Lung (tissue), 11 donors: ENCODE measurements at regions not wholly inside any gene's neighbourhood (a gene's known extent, or its start where the extent isn't known, plus 50 kb on each side); places are given as distances from the start of the nearest gene placed in this dataset.

ENCODE experiments used
- ATAC-seq: fragments of 200-7000 bp; cut with Tn5 transposase; one replicate; pipeline ENCODE4 v1.9.1; 2020; ENCODE audit warnings: moderate number of reproducible peaks; ENCODE audit not compliant: insufficient read depth, low FRiP score
- DNase-seq, 3 donors: peaks; one replicate each; pipeline ENCODE4 v3.0.0-alpha.2; 2013 to 2017
- H3K27ac ChIP-seq, 2 donors: one replicate each; pipeline ENCODE4 v1.5.1; 2013; ENCODE audit warnings: mild to moderate bottlenecking in 2 of 2, moderate library complexity in 2 of 2, control low read depth in 1 of 2, inconsistent platforms in 1 of 2, low read depth in 1 of 2, low read length in 1 of 2
- H3K27me3 ChIP-seq, 3 donors: one replicate each; pipeline ENCODE4 v1.5.1; 2013; ENCODE audit warnings: low read length in 2 of 3; ENCODE audit not compliant: control insufficient read depth in 3 of 3, insufficient read depth in 3 of 3
- H3K36me3 ChIP-seq, 4 donors: one replicate each; pipeline ENCODE4 v1.5.1; 2013; ENCODE audit warnings: low read length in 4 of 4, mild to moderate bottlenecking in 1 of 4, moderate library complexity in 1 of 4; ENCODE audit not compliant: control insufficient read depth in 4 of 4, insufficient read depth in 4 of 4
- H3K4me1 ChIP-seq, 5 donors: one replicate each; pipeline ENCODE4 v1.5.1; 2013; ENCODE audit warnings: low read length in 5 of 5, mild to moderate bottlenecking in 2 of 5, moderate library complexity in 1 of 5; ENCODE audit not compliant: control insufficient read depth in 5 of 5, insufficient read depth in 5 of 5
- H3K4me3 ChIP-seq: one replicate; pipeline ENCODE4 v1.5.1; 2013; ENCODE audit warnings: mild to moderate bottlenecking, control low read depth, moderate library complexity
- H3K9ac ChIP-seq, 2 donors: one replicate each; pipeline ENCODE4 v1.5.1; 2013; ENCODE audit warnings: low read length in 2 of 2, control low read depth in 1 of 2; ENCODE audit not compliant: insufficient read depth in 1 of 2
- H3K9me3 ChIP-seq, 4 donors: one replicate each; pipeline ENCODE4 v1.5.1; 2013; ENCODE audit warnings: low read length in 3 of 4, mild to moderate bottlenecking in 1 of 4, moderate library complexity in 1 of 4; ENCODE audit not compliant: control insufficient read depth in 4 of 4, insufficient read depth in 3 of 4
- CTCF ChIP-seq: IDR thresholded peaks from 2 replicates; pipeline ENCODE4 v1.5.1; 2012; ENCODE audit warnings: mild to moderate bottlenecking; ENCODE audit errors: control extremely low read depth, extremely low read depth
- whole genome bisulfite sequencing, 2 donors: extraction: QIAGEN DNeasy Blood & Tissue Kit; methylation state at CpG; one replicate each; pipeline ENCODE4 v1.1.7; 2013; 5-methylcytosine and 5-hydroxymethylcytosine counted together
- donor health status: control.
- donor health status: control.
- donor health status: Bipolar disorder and iron deficiency.
- donor health status: healthy.
- donor health status: DM: yes; HTN: yes; CAD: no.

GRCh38 chr6:168928012-168928411, 325.6 kb downstream of the THBS2 start:
- Histone ChIP-seq H3K9me3 (peaks cover 0 to 12% (median 0%) of the 10 kb centered on the region in 4 donors), H3K4me1 (no peaks in the 10 kb centered on the region), H3K27me3 (peaks cover 0 to 4% (median 0%) of the 10 kb centered on the region in 3 donors), H3K4me3 (no peak overlapping the region), H3K27ac (no peak overlapping the region), H3K9ac (no peak overlapping the region), H3K36me3 (no peaks in the 10 kb centered on the region)
- DNase-seq: no peak
- 89 to 90% methylated on average over 10 of the region's 10 CpGs for whole genome bisulfite sequencing, 2 donors
- no peak for ATAC-seq
- no peak for TF ChIP-seq CTCF

DNA sequence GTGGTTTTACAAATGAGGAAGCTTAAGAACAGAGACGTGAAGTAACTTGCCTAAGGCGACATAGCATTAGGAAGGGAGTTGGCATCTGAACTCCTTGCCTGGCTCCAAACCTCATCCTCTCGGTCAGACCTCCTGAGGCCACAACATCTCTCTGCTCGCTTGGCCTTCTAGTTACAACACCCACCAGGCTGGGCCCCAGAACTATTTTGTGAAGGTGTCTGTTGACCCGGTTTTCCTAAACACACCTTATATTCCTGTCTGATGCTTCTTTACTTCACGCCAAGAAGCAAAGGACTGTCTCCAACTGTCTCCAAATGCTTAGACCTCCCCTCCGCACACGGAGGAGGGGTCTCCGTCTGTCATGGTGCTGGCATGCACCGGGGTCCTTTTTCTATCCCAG, 326.6 kb downstream of the THBS2 start:
- no peak overlapping the region for H3K4me3 ChIP-seq
- H3K27me3 ChIP-seq: peaks cover 0 to 4% (median 0%) of the 10 kb centered on the region in 3 donors
- no peaks in the 10 kb centered on the region for H3K36me3 ChIP-seq
- H3K9me3 ChIP-seq: peaks cover 0 to 8% (median 0%) of the 10 kb centered on the region in 4 donors
- no peak for ATAC-seq
- no peaks in the 10 kb centered on the region for H3K4me1 ChIP-seq
- no peak overlapping the region for H3K9ac ChIP-seq
- no peak for DNase-seq
- 92% methylated on average over 10 of the region's 10 CpGs for WGBS, 2 donors
- no peak overlapping the region for H3K27ac ChIP-seq
- TF ChIP-seq CTCF: no peak

GRCh38 chr6:168926306-168926705, 327.3 kb downstream of the THBS2 start:
- no peaks in the 10 kb centered on the region for H3K36me3 ChIP-seq
- no peak for DNase-seq
- H3K9me3 ChIP-seq: peaks cover 0 to 8% (median 0%) of the 10 kb centered on the region in 4 donors
- WGBS, 2 donors: 80 to 95% methylated on average over 15 of the region's 15 CpGs
- no peak overlapping the region for H3K4me3 ChIP-seq
- no peak overlapping the region for H3K27ac ChIP-seq
- peaks cover 0 to 4% (median 0%) of the 10 kb centered on the region in 3 donors for H3K27me3 ChIP-seq
- no peak overlapping the region for H3K9ac ChIP-seq
- ATAC-seq: no peak
- no peak for TF ChIP-seq CTCF
- no peaks in the 10 kb centered on the region for H3K4me1 ChIP-seq

- Histone ChIP-seq H3K4me1 (no peaks in the 10 kb centered on the region), H3K36me3 (no peaks in the 10 kb centered on the region), H3K9me3 (peaks cover 0 to 8% (median 0%) of the 10 kb centered on the region in 4 donors), H3K4me3 (no peak overlapping the region), H3K27me3 (peaks cover 0 to 4% (median 0%) of the 10 kb centered on the region in 3 donors), H3K9ac (no peak overlapping the region), H3K27ac (no peak overlapping the region)
- WGBS, 2 donors: 86 to 91% methylated on average over 11 of the region's 11 CpGs
- TF ChIP-seq CTCF: no peak
- no peak for DNase-seq
- no peak for ATAC-seq
Measured at GRCh38 chr6:168925671-168926070, 328.0 kb downstream of the THBS2 start.
